ENCODE measurements at regions not wholly inside any gene's neighbourhood (a gene's known extent, or its start where the extent isn't known, plus 50 kb on each side); places are given as distances from the start of the nearest gene placed in this dataset.

DNA sequence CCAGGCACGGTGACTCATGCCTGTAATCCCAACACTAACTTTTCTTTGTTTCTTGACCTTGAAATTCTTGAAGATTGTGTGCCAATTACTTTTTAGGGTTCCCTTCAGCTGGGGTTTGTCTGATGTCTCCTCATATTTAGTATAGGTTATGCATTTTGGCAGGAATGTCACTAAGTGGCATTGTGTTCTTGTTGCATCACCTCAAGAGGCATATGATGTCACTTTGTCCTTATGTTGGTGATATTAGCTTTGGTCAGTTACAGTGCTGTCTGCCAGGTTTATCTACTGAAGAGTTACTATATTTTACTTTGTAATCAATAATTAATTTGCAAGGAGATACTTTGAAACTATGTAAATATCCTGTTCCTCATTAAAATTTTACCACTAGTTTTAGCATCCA, 61.0 kb upstream of the BTG1 start:
- no peaks in the 10 kb centered on the region for H3K9me3 ChIP-seq (ENCODE audit: control insufficient read depth, insufficient read depth, low read length)
- H3K36me3 ChIP-seq (ENCODE audit: control insufficient read depth, insufficient read depth, low read length), result no peaks in the 10 kb centered on the region
- H3K4me1 ChIP-seq (ENCODE audit: control insufficient read depth, insufficient read depth, low read length), result peaks cover 6% of the 10 kb centered on the region
- H3K4me3 ChIP-seq (ENCODE audit: low read depth, low read length), result no peak overlapping the region
- no peak overlapping the region for H3K9ac ChIP-seq (ENCODE audit: low read depth, low read length)
- H3K27me3 ChIP-seq (ENCODE audit: control insufficient read depth, insufficient read depth, low read length), result no peaks in the 10 kb centered on the region

DNA sequence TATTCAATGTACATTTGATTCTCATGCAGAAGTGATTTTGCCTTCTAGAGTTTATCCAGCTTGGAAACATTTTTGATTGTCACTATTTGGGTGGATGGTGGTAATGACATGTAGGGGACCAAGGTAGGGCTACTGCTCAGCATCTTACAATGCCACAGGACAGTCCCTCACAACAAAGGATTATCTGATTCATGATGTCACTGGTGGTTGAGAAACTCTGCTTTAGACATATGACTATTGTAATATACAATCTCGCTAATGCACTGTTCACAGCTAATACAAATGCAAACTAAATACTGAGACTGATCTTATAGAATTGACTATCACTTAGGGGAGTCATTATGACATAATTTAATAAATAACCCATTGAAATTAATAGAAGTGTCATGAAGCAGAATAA, 60.4 kb upstream of the BTG1 start:
- no peaks in the 10 kb centered on the region for H3K36me3 ChIP-seq (ENCODE audit: control insufficient read depth, insufficient read depth, low read length)
- H3K9me3 ChIP-seq (ENCODE audit: control insufficient read depth, insufficient read depth, low read length), result no peaks in the 10 kb centered on the region
- no peak overlapping the region for H3K9ac ChIP-seq (ENCODE audit: low read depth, low read length)
- no peaks in the 10 kb centered on the region for H3K27me3 ChIP-seq (ENCODE audit: control insufficient read depth, insufficient read depth, low read length)
- no peak overlapping the region for H3K4me3 ChIP-seq (ENCODE audit: low read depth, low read length)
- H3K4me1 ChIP-seq (ENCODE audit: control insufficient read depth, insufficient read depth, low read length), result peaks cover 6% of the 10 kb centered on the region

DNA sequence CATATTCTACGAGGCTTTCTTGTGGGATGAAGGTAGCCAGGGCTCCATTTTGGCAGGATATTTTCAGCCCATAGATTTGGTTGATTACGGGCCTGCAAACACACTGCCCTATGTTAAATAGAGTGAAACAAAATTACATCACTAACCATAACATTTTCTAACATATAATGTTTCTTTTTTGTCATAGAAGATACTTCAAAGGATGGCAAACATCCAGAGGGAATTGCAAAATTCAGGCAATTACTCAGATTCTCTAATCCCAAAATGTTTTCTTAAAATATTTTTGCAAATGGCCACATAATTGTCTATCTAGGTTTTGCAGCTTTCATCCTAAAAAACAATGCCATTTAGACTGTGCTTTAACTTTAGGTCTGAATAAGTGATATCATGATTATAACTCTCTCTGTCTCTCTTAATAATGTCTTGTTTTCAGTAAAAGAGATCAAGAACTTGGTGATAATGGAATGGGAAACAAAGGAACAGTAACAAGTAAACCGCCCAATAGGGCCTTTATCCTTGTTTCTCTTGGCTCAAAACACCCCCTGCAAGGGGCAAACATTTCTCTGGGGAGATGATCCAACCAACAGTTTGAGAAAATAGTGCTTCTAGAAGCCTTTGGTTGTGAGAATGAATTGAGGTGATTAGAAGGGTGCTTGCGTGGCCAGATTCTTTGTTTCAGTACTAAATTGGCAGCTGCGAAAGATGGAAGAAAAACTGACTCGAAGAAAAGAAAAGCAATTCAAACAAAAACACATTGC, 54.4 kb upstream of the BTG1 start:
- Histone ChIP-seq H3K36me3 (ENCODE audit: control insufficient read depth, insufficient read depth, low read length) (no peaks in the 10 kb centered on the region), H3K4me3 (ENCODE audit: low read depth, low read length) (no peak overlapping the region), H3K27me3 (ENCODE audit: control insufficient read depth, insufficient read depth, low read length) (no peaks in the 10 kb centered on the region), H3K9ac (ENCODE audit: low read depth, low read length) (no peak overlapping the region), H3K4me1 (ENCODE audit: control insufficient read depth, insufficient read depth, low read length) (no peaks in the 10 kb centered on the region), H3K9me3 (ENCODE audit: control insufficient read depth, insufficient read depth, low read length) (no peaks in the 10 kb centered on the region)

DNA sequence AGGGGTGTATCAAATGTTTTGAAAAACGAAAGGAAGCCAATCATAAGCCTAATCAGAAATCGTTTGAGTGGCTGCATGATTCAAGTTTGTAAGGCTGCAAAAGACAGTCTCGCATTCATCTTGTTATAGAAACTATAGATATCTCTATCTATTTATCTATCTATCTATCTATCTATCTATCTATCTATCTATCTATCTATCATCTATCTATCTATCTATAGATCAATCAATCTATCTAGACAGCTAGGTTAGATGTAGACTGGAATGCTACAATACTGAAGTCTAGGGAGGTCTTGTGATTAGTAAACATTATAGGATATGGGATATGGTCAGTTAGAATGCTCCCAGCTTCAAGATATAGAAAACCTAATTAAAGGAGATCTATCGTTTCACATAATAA, 52.2 kb upstream of the BTG1 start:
- Histone ChIP-seq H3K27me3 (ENCODE audit: control insufficient read depth, insufficient read depth, low read length) (no peaks in the 10 kb centered on the region), H3K9ac (ENCODE audit: low read depth, low read length) (no peak overlapping the region)

DNA sequence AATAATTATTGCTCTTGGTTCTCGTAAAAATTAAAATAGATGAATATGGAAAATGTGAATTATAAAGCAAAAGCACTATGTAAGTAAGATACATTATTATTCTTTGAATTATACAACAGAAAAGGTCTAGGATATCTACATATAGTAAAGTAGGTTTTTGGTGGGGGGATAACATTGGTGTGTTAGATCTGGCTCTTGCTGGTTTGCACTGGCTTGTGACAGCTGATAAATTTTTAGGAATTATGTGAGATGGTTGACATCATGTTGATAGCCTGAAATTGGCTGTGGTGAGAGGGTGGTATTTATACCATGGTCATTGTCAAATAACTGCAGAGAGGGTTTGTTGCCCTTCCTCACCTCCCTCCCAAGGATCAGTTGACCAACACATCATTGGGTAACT, 50.7 kb upstream of the BTG1 start:
- Histone ChIP-seq H3K9me3 (ENCODE audit: control insufficient read depth, insufficient read depth, low read length) (no peaks in the 10 kb centered on the region), H3K9ac (ENCODE audit: low read depth, low read length) (no peak overlapping the region), H3K27me3 (ENCODE audit: control insufficient read depth, insufficient read depth, low read length) (no peaks in the 10 kb centered on the region), H3K36me3 (ENCODE audit: control insufficient read depth, insufficient read depth, low read length) (no peaks in the 10 kb centered on the region), H3K4me1 (ENCODE audit: control insufficient read depth, insufficient read depth, low read length) (no peaks in the 10 kb centered on the region), H3K4me3 (ENCODE audit: low read depth, low read length) (no peak overlapping the region)

More for the DNA sequence above, 52.2 kb upstream of the BTG1 start:
- H3K9me3 ChIP-seq (ENCODE audit: control insufficient read depth, insufficient read depth, low read length), result no peaks in the 10 kb centered on the region
- no peaks in the 10 kb centered on the region for H3K4me1 ChIP-seq (ENCODE audit: control insufficient read depth, insufficient read depth, low read length)
- H3K36me3 ChIP-seq (ENCODE audit: control insufficient read depth, insufficient read depth, low read length), result no peaks in the 10 kb centered on the region
- H3K4me3 ChIP-seq (ENCODE audit: low read depth, low read length), result no peak overlapping the region
